HG03558 (cell line): ENCODE measurements at regions not wholly inside any gene's neighbourhood (a gene's known extent, or its start where the extent isn't known, plus 50 kb on each side); places are given as distances from the start of the nearest gene placed in this dataset.

ENCODE experiments used
- ATAC-seq: cut with Tn5 transposase; IDR thresholded peaks from one replicate; pipeline ENCODE4 v1.9.1; 2021; ENCODE audit warnings: moderate number of reproducible peaks; ENCODE audit not compliant: unreplicated experiment; ENCODE audit errors: extremely low read depth

GRCh38 chr5:174281855-174282254, 236.3 kb downstream of the NSG2 start:
- no peak for ATAC-seq

GRCh38 chr5:174282391-174282790, 236.9 kb downstream of the NSG2 start:
- ATAC-seq, result no peak

GRCh38 chr5:174283211-174284005, 237.9 kb downstream of the NSG2 start:
- ATAC-seq, result no peak

- no peak for ATAC-seq
These were observed 239.4 kb downstream of the NSG2 start for GRCh38 chr5:174284873-174285272.

- no peak for ATAC-seq
These were observed 242.3 kb downstream of the NSG2 start for GRCh38 chr5:174287761-174288160.

- ATAC-seq, result no peak
These were observed 242.9 kb downstream of the NSG2 start for GRCh38 chr5:174288439-174288838.

- ATAC-seq, result no peak
These were observed 245.7 kb downstream of the NSG2 start for GRCh38 chr5:174291162-174291561.

- ATAC-seq, result no peak
These were observed 246.8 kb downstream of the NSG2 start for GRCh38 chr5:174292348-174292747.

- ATAC-seq, result no peak
These were observed 247.5 kb downstream of the NSG2 start for GRCh38 chr5:174293006-174293405.

- ATAC-seq, result no peak
These were observed 248.0 kb downstream of the NSG2 start for GRCh38 chr5:174293481-174293880.

- ATAC-seq, result no peak
These were observed 249.6 kb downstream of the NSG2 start for GRCh38 chr5:174294891-174295620.

- ATAC-seq, result no peak
These were observed 250.4 kb downstream of the NSG2 start for GRCh38 chr5:174295702-174296436.

- no peak for ATAC-seq
These were observed 254.8 kb downstream of the NSG2 start for GRCh38 chr5:174300118-174300940.

GRCh38 chr5:174300941-174301761, 255.6 kb downstream of the NSG2 start:
- ATAC-seq, result no peak

- ATAC-seq, result no peak
These were observed 256.5 kb downstream of the NSG2 start for GRCh38 chr5:174301848-174302625.

GRCh38 chr5:174303035-174303434, 257.5 kb downstream of the NSG2 start:
- ATAC-seq, result no peak

GRCh38 chr5:174303437-174304045, 258.0 kb downstream of the NSG2 start:
- ATAC-seq, result no peak

- ATAC-seq, result no peak
These were observed 259.8 kb downstream of the NSG2 start for GRCh38 chr5:174305241-174305681.
